Activated CD4-positive, alpha-beta memory T cell treated with anti-CD3 and anti-CD28 coated beads for 36 hours (primary cell): ENCODE measurements at regions not wholly inside any gene's neighbourhood (a gene's known extent, or its start where the extent isn't known, plus 50 kb on each side); places are given as distances from the start of the nearest gene placed in this dataset.

Experiments
- CTCF ChIA-PET: fragments of 350-600 bp; sonication (Branson Sonifier 250); formaldehyde crosslinking; loops from one replicate; lab custom pipeline; 2021; ENCODE audit warnings: antibody characterized with exemption, inconsistent platforms; lab: Charles Lee
- POLR2A ChIA-PET: fragments of 350-600 bp; sonication (Branson Sonifier 250); formaldehyde crosslinking; loops from one replicate; lab custom pipeline; 2021; ENCODE audit warnings: antibody characterized with exemption; lab: Charles Lee
- DNase-seq: peaks from one replicate; pipeline ENCODE4 v3.0.0-alpha.2; 2020
- H3K27ac Mint-ChIP-seq: one replicate; pipeline ENCODE4 v1.8.0; 2021; ENCODE audit warnings: mixed read lengths
- H3K27me3 Mint-ChIP-seq: one replicate; pipeline ENCODE4 v1.8.0; 2021; ENCODE audit warnings: mixed read lengths
- H3K36me3 Mint-ChIP-seq: one replicate; pipeline ENCODE4 v1.8.0; 2021; ENCODE audit warnings: mixed read lengths
- H3K4me1 Mint-ChIP-seq: one replicate; pipeline ENCODE4 v1.8.0; 2021; ENCODE audit warnings: low read depth, mixed read lengths
- H3K4me3 Mint-ChIP-seq: one replicate; pipeline ENCODE4 v1.8.0; 2021; ENCODE audit warnings: mild to moderate bottlenecking, mixed read lengths
- H3K9me3 Mint-ChIP-seq: one replicate; pipeline ENCODE4 v1.8.0; 2021; ENCODE audit warnings: mixed read lengths
- intact Hi-C: fragments of 100-400 bp; cut with micrococcal nuclease; formaldehyde crosslinking; loops from one replicate; pipeline ENCODE4 v1.15.1; 2023

GRCh38 chr9:81741103-81741502, 51.8 kb upstream of the TLE1 start:
- POLR2A ChIA-PET = no interaction called here
- peaks cover 19% of the 10 kb centered on the region for H3K9me3 Mint-ChIP-seq

GRCh38 chr9:81748091-81748490, 58.7 kb upstream of the TLE1 start:
- H3K27me3 Mint-ChIP-seq = no peaks in the 10 kb centered on the region
- DNase-seq = no peak
- POLR2A ChIA-PET = no interaction called here
- no peak overlapping the region for H3K27ac Mint-ChIP-seq
- no peaks in the 10 kb centered on the region for H3K4me1 Mint-ChIP-seq
- intact Hi-C loops = no loop called here
- H3K9me3 Mint-ChIP-seq = peaks cover 8% of the 10 kb centered on the region
- no peaks in the 10 kb centered on the region for H3K36me3 Mint-ChIP-seq
- H3K4me3 Mint-ChIP-seq = no peak overlapping the region
- CTCF ChIA-PET = no interaction called here

More at GRCh38 chr9:81741103-81741502, 51.8 kb upstream of the TLE1 start:
- CTCF ChIA-PET = no interaction called here
- Mint-ChIP-seq H3K27me3 (no peaks in the 10 kb centered on the region), H3K27ac (no peak overlapping the region), H3K4me1 (no peaks in the 10 kb centered on the region), H3K36me3 (no peaks in the 10 kb centered on the region), H3K4me3 (no peak overlapping the region)
- DNase-seq = no peak
- intact Hi-C loops = no loop called here

- Mint-ChIP-seq H3K36me3 (no peaks in the 10 kb centered on the region), H3K27me3 (no peaks in the 10 kb centered on the region), H3K27ac (no peak overlapping the region), H3K9me3 (peaks cover 4% of the 10 kb centered on the region), H3K4me1 (no peaks in the 10 kb centered on the region), H3K4me3 (no peak overlapping the region)
- ChIA-PET CTCF (no interaction called here), POLR2A (no interaction called here)
- no peak for DNase-seq
- intact Hi-C loops = no loop called here
Observed at GRCh38 chr9:81753436-81753835, 64.1 kb upstream of the TLE1 start.

GRCh38 chr9:81754245-81754644, 64.9 kb upstream of the TLE1 start:
- no peaks in the 10 kb centered on the region for H3K4me1 Mint-ChIP-seq
- H3K9me3 Mint-ChIP-seq = peaks cover 4% of the 10 kb centered on the region
- no peak for DNase-seq
- H3K27me3 Mint-ChIP-seq = no peaks in the 10 kb centered on the region
- CTCF ChIA-PET = no interaction called here
- no peaks in the 10 kb centered on the region for H3K36me3 Mint-ChIP-seq
- H3K27ac Mint-ChIP-seq = no peak overlapping the region
- POLR2A ChIA-PET = no interaction called here
- intact Hi-C loops = no loop called here
- H3K4me3 Mint-ChIP-seq = no peak overlapping the region

GRCh38 chr9:81755721-81756120, 66.4 kb upstream of the TLE1 start:
- no peaks in the 10 kb centered on the region for H3K27me3 Mint-ChIP-seq
- H3K36me3 Mint-ChIP-seq = no peaks in the 10 kb centered on the region
- ChIA-PET CTCF (no interaction called here), POLR2A (no interaction called here)
- no peak overlapping the region for H3K4me3 Mint-ChIP-seq
- intact Hi-C loops = no loop called here
- H3K4me1 Mint-ChIP-seq = no peaks in the 10 kb centered on the region
- H3K9me3 Mint-ChIP-seq = no peaks in the 10 kb centered on the region
- no peak for DNase-seq
- H3K27ac Mint-ChIP-seq = no peak overlapping the region

- no peak overlapping the region for H3K4me3 Mint-ChIP-seq
- H3K27me3 Mint-ChIP-seq = no peaks in the 10 kb centered on the region
- no peaks in the 10 kb centered on the region for H3K36me3 Mint-ChIP-seq
- H3K4me1 Mint-ChIP-seq = no peaks in the 10 kb centered on the region
- DNase-seq = no peak
- ChIA-PET POLR2A (no interaction called here), CTCF (no interaction called here)
- H3K9me3 Mint-ChIP-seq = no peaks in the 10 kb centered on the region
- intact Hi-C loops = no loop called here
- no peak overlapping the region for H3K27ac Mint-ChIP-seq
Observed at GRCh38 chr9:81756561-81756960, 67.2 kb upstream of the TLE1 start.

GRCh38 chr9:81758123-81758797, 68.9 kb upstream of the TLE1 start:
- H3K9me3 Mint-ChIP-seq = no peaks in the 10 kb centered on the region
- POLR2A ChIA-PET = no interaction called here
- no peak overlapping the region for H3K27ac Mint-ChIP-seq
- no peaks in the 10 kb centered on the region for H3K36me3 Mint-ChIP-seq
- H3K4me1 Mint-ChIP-seq = no peaks in the 10 kb centered on the region
- no peak overlapping the region for H3K4me3 Mint-ChIP-seq
- intact Hi-C loops = no loop called here
- DNase-seq = no peak
- CTCF ChIA-PET = no interaction called here
- H3K27me3 Mint-ChIP-seq = no peaks in the 10 kb centered on the region

- H3K27me3 Mint-ChIP-seq = no peaks in the 10 kb centered on the region
- H3K4me3 Mint-ChIP-seq = no peak overlapping the region
- H3K9me3 Mint-ChIP-seq = no peaks in the 10 kb centered on the region
- H3K27ac Mint-ChIP-seq = no peak overlapping the region
- intact Hi-C loops = no loop called here
- H3K4me1 Mint-ChIP-seq = no peaks in the 10 kb centered on the region
- no peak for DNase-seq
- CTCF ChIA-PET = no interaction called here
- no peaks in the 10 kb centered on the region for H3K36me3 Mint-ChIP-seq
- POLR2A ChIA-PET = no interaction called here
Observed at GRCh38 chr9:81759680-81760215, 70.4 kb upstream of the TLE1 start.

- POLR2A ChIA-PET = no interaction called here
Observed at GRCh38 chr9:81767921-81768320, 78.6 kb upstream of the TLE1 start.

GRCh38 chr9:81771571-81771970, 82.2 kb upstream of the TLE1 start:
- Mint-ChIP-seq H3K27me3 (no peaks in the 10 kb centered on the region), H3K27ac (no peak overlapping the region), H3K36me3 (no peaks in the 10 kb centered on the region), H3K4me3 (no peak overlapping the region), H3K9me3 (peaks cover 5% of the 10 kb centered on the region), H3K4me1 (no peaks in the 10 kb centered on the region)
- no peak for DNase-seq
- CTCF ChIA-PET = no interaction called here
- POLR2A ChIA-PET = no interaction called here
- intact Hi-C loops = no loop called here

More at GRCh38 chr9:81767921-81768320, 78.6 kb upstream of the TLE1 start:
- no peaks in the 10 kb centered on the region for H3K36me3 Mint-ChIP-seq
- no peak overlapping the region for H3K4me3 Mint-ChIP-seq
- H3K27me3 Mint-ChIP-seq = no peaks in the 10 kb centered on the region
- no peak for DNase-seq
- CTCF ChIA-PET = no interaction called here
- no peaks in the 10 kb centered on the region for H3K4me1 Mint-ChIP-seq
- H3K27ac Mint-ChIP-seq = no peak overlapping the region
- H3K9me3 Mint-ChIP-seq = peaks cover 2% of the 10 kb centered on the region
- intact Hi-C loops = no loop called here

GRCh38 chr9:81772144-81772543, 82.8 kb upstream of the TLE1 start:
- intact Hi-C loops = no loop called here
- no peaks in the 10 kb centered on the region for H3K4me1 Mint-ChIP-seq
- no peak for DNase-seq
- peaks cover 5% of the 10 kb centered on the region for H3K9me3 Mint-ChIP-seq
- ChIA-PET POLR2A (no interaction called here), CTCF (no interaction called here)
- H3K27me3 Mint-ChIP-seq = no peaks in the 10 kb centered on the region
- no peak overlapping the region for H3K4me3 Mint-ChIP-seq
- no peak overlapping the region for H3K27ac Mint-ChIP-seq
- no peaks in the 10 kb centered on the region for H3K36me3 Mint-ChIP-seq

- ChIA-PET CTCF (no interaction called here), POLR2A (no interaction called here)
- Mint-ChIP-seq H3K36me3 (no peaks in the 10 kb centered on the region), H3K9me3 (peaks cover 3% of the 10 kb centered on the region), H3K4me1 (no peaks in the 10 kb centered on the region), H3K27me3 (no peaks in the 10 kb centered on the region), H3K4me3 (no peak overlapping the region), H3K27ac (no peak overlapping the region)
- intact Hi-C loops = no loop called here
- no peak for DNase-seq
Observed at GRCh38 chr9:81776390-81776789, 87.0 kb upstream of the TLE1 start.

GRCh38 chr9:81776834-81777233, 87.5 kb upstream of the TLE1 start:
- no peak for DNase-seq
- peaks cover 3% of the 10 kb centered on the region for H3K9me3 Mint-ChIP-seq

More at GRCh38 chr9:81776834-81777233, 87.5 kb upstream of the TLE1 start:
- no peaks in the 10 kb centered on the region for H3K27me3 Mint-ChIP-seq
- no peaks in the 10 kb centered on the region for H3K36me3 Mint-ChIP-seq
- H3K4me3 Mint-ChIP-seq = no peak overlapping the region
- ChIA-PET CTCF (no interaction called here), POLR2A (no interaction called here)
- intact Hi-C loops = no loop called here
- no peaks in the 10 kb centered on the region for H3K4me1 Mint-ChIP-seq
- no peak overlapping the region for H3K27ac Mint-ChIP-seq
